AG10803 (cell line): ENCODE measurements at regions not wholly inside any gene's neighbourhood (a gene's known extent, or its start where the extent isn't known, plus 50 kb on each side); places are given as distances from the start of the nearest gene placed in this dataset.

Experiments
- DNase-seq: peaks from one replicate; pipeline ENCODE4 v3.0.0; 2010; ENCODE audit warnings: low read depth
- H3K4me3 ChIP-seq: 2 replicates; pipeline ENCODE4 v1.5.1; 2011; ENCODE audit warnings: mild to moderate bottlenecking, low read length, control low read depth
- CTCF ChIP-seq: conservative IDR thresholded peaks from 2 replicates; pipeline ENCODE4 v1.5.1; 2011; ENCODE audit warnings: mild to moderate bottlenecking, low read length, control low read depth, inconsistent platforms

- no peak overlapping the region for H3K4me3 ChIP-seq
- no peak for TF ChIP-seq CTCF
- DNase-seq: peak; percentile 80
Observed at GRCh38 chr2:65630643-65631042, 198.2 kb upstream of the SPRED2 start.

GRCh38 chr2:65628156-65628555 is 195.8 kb upstream of the SPRED2 start:
- no peak for TF ChIP-seq CTCF
- DNase-seq: no peak
- H3K4me3 ChIP-seq: no peak overlapping the region

GRCh38 chr2:65626831-65627230 is 194.4 kb upstream of the SPRED2 start:
- no peak overlapping the region for H3K4me3 ChIP-seq
- no peak for DNase-seq
- TF ChIP-seq CTCF: no peak

- TF ChIP-seq CTCF: no peak
- DNase-seq: no peak
- no peak overlapping the region for H3K4me3 ChIP-seq
Observed at GRCh38 chr2:65625982-65626381, 193.6 kb upstream of the SPRED2 start.

GRCh38 chr2:65622951-65623535 is 190.6 kb upstream of the SPRED2 start:
- H3K4me3 ChIP-seq: no peak overlapping the region
- DNase-seq: no peak
- no peak for TF ChIP-seq CTCF

GRCh38 chr2:65622499-65622898 is 190.1 kb upstream of the SPRED2 start:
- no peak for DNase-seq
- no peak for TF ChIP-seq CTCF
- no peak overlapping the region for H3K4me3 ChIP-seq

- TF ChIP-seq CTCF: no peak
- DNase-seq: no peak
Observed at GRCh38 chr2:65620524-65620923, 188.1 kb upstream of the SPRED2 start.

More at GRCh38 chr2:65620524-65620923, 188.1 kb upstream of the SPRED2 start:
- H3K4me3 ChIP-seq: no peak overlapping the region
